Karpas-422 (cell line): ENCODE measurements at regions not wholly inside any gene's neighbourhood (a gene's known extent, or its start where the extent isn't known, plus 50 kb on each side); places are given as distances from the start of the nearest gene placed in this dataset.

ENCODE experiments used
- DNase-seq: peaks from one replicate; pipeline ENCODE4 v3.0.0-alpha.2; 2015
- H2AFZ ChIP-seq: fragments of 200-600 bp; sonication (generic); 2 replicates; pipeline ENCODE4 v1.6.1; 2014; ENCODE audit warnings: antibody characterized with exemption, low read length, mixed read lengths
- H3K27ac ChIP-seq: fragments of 200-600 bp; sonication (generic); 2 replicates; pipeline ENCODE4 v1.5.1; 2014; ENCODE audit warnings: mild to moderate bottlenecking, low read length, moderate library complexity
- H3K27me3 ChIP-seq: fragments of 200-600 bp; sonication (generic); 2 replicates; pipeline ENCODE4 v1.6.1; 2014; ENCODE audit warnings: low read length, mixed read lengths
- H3K36me3 ChIP-seq: fragments of 200-600 bp; sonication (generic); 2 replicates; pipeline ENCODE4 v1.6.1; 2014; ENCODE audit warnings: low read length, mixed read lengths; ENCODE audit not compliant: insufficient read depth
- H3K4me1 ChIP-seq: fragments of 200-600 bp; sonication (generic); 2 replicates; pipeline ENCODE4 v1.6.1; 2014; ENCODE audit warnings: mild to moderate bottlenecking, low read length, mixed read lengths
- H3K4me2 ChIP-seq: fragments of 200-600 bp; sonication (generic); 2 replicates; pipeline ENCODE4 v1.6.1; 2014; ENCODE audit warnings: low read length, low read depth, mild to moderate bottlenecking; ENCODE audit not compliant: poor library complexity, severe bottlenecking
- H3K4me3 ChIP-seq: fragments of 200-600 bp; sonication (generic); 2 replicates; pipeline ENCODE4 v1.5.1; 2014; ENCODE audit warnings: mild to moderate bottlenecking, antibody characterized with exemption, low read length, mixed read lengths
- H3K79me2 ChIP-seq: fragments of 200-600 bp; sonication (generic); 2 replicates; pipeline ENCODE4 v1.6.1; 2014; ENCODE audit warnings: mild to moderate bottlenecking, low read length, mixed read lengths
- H3K9ac ChIP-seq: fragments of 200-600 bp; sonication (generic); 2 replicates; pipeline ENCODE4 v1.6.0; 2014; ENCODE audit warnings: low read length
- H3K9me2 ChIP-seq: fragments of 200-600 bp; sonication (generic), shearing (Covaris generic); replicated peaks from 2 replicates; pipeline ENCODE4 v1.6.0; 2014; ENCODE audit warnings: mild to moderate bottlenecking, low read length, moderate library complexity; ENCODE audit not compliant: insufficient read depth
- H3K9me3 ChIP-seq: fragments of 300-700, 200-600 bp; sonication (generic); 2 replicates; pipeline ENCODE4 v1.6.1; 2014; ENCODE audit warnings: low read length, mixed read lengths
- H4K20me1 ChIP-seq: fragments of 200-600 bp; sonication (generic); 2 replicates; pipeline ENCODE4 v1.6.1; 2014; ENCODE audit warnings: mild to moderate bottlenecking, antibody characterized with exemption, low read length, low read depth; ENCODE audit not compliant: insufficient read depth

- Histone ChIP-seq H3K4me2 (no peak overlapping the region), H3K79me2 (no peaks in the 10 kb centered on the region), H3K27ac (no peak overlapping the region), H3K9me3 (no peaks in the 10 kb centered on the region), H3K9me2 (no peaks in the 10 kb centered on the region), H4K20me1 (no peaks in the 10 kb centered on the region), H2AFZ (no peak overlapping the region), H3K9ac (no peak overlapping the region), H3K27me3 (no peaks in the 10 kb centered on the region), H3K4me1 (no peaks in the 10 kb centered on the region), H3K4me3 (no peak overlapping the region), H3K36me3 (no peaks in the 10 kb centered on the region)
- DNase-seq: no peak
These were observed 283.2 kb downstream of the RPAP3 start for GRCh38 chr12:47422611-47423010.

DNA sequence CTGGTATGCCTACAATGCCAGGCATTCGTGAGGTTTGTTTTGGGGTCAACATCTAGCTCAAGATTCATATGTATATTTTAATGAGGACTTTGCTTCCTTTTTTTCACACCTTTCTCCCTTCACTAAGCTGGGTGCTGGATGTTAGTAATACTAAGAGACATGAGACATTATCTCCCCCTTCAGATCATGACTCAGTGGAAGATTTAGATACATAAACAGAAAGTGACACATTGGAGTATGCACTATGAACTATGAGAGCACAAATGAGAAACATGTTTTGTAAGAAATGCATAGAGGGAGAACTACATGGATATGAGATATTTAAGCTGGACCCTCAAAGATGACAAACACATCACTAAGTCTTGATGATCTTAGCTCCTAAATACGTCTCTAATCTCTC lies 286.3 kb downstream of the RPAP3 start:
- no peak overlapping the region for H3K4me2 ChIP-seq
- H3K9me3 ChIP-seq: no peaks in the 10 kb centered on the region
- H3K79me2 ChIP-seq: no peaks in the 10 kb centered on the region
- no peak for DNase-seq
- H3K27me3 ChIP-seq: no peaks in the 10 kb centered on the region
- H3K27ac ChIP-seq: no peak overlapping the region
- no peaks in the 10 kb centered on the region for H3K9me2 ChIP-seq
- H3K4me3 ChIP-seq: no peak overlapping the region
- H4K20me1 ChIP-seq: no peaks in the 10 kb centered on the region
- H3K36me3 ChIP-seq: no peaks in the 10 kb centered on the region
- H3K9ac ChIP-seq: no peak overlapping the region
- H3K4me1 ChIP-seq: peaks cover 10% of the 10 kb centered on the region
- H2AFZ ChIP-seq: no peak overlapping the region

DNA sequence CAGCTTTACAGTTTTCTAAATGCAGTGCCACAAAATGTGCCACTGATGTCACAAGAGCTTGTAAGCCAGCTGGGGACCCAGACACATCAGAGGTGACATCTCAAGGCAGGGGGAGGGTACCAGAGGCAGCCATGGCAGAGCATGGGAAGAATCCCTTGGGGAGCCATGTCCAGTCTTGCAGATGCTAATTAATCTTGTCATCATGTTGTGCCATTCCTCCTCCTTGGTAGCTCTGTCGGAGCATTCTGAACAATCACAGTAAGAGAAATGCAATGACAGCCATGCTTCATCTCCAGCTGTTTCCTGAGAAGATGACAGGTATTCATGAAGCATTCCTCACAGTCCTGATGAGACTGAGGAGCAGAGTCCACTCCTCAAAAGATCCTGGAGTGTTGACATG lies 287.9 kb downstream of the RPAP3 start:
- Histone ChIP-seq H3K27ac (no peak overlapping the region), H3K4me1 (peaks cover 21% of the 10 kb centered on the region), H3K9me2 (no peaks in the 10 kb centered on the region), H3K79me2 (no peaks in the 10 kb centered on the region), H3K9ac (no peak overlapping the region), H3K4me2 (no peak overlapping the region), H3K9me3 (no peaks in the 10 kb centered on the region), H2AFZ (no peak overlapping the region), H3K36me3 (no peaks in the 10 kb centered on the region), H3K4me3 (no peak overlapping the region), H4K20me1 (no peaks in the 10 kb centered on the region), H3K27me3 (no peaks in the 10 kb centered on the region)
- no peak for DNase-seq

GRCh38 chr12:47417121-47417520 lies 288.7 kb downstream of the RPAP3 start:
- no peak overlapping the region for H3K9ac ChIP-seq
- H3K79me2 ChIP-seq: no peaks in the 10 kb centered on the region
- H3K27me3 ChIP-seq: no peaks in the 10 kb centered on the region
- H3K9me3 ChIP-seq: no peaks in the 10 kb centered on the region
- H3K27ac ChIP-seq: no peak overlapping the region
- DNase-seq: no peak
- no peaks in the 10 kb centered on the region for H4K20me1 ChIP-seq
- peaks cover 21% of the 10 kb centered on the region for H3K4me1 ChIP-seq
- H3K36me3 ChIP-seq: no peaks in the 10 kb centered on the region
- H3K9me2 ChIP-seq: no peaks in the 10 kb centered on the region
- H3K4me2 ChIP-seq: no peak overlapping the region
- no peak overlapping the region for H3K4me3 ChIP-seq
- no peak overlapping the region for H2AFZ ChIP-seq

GRCh38 chr12:47415054-47415453 lies 290.8 kb downstream of the RPAP3 start:
- Histone ChIP-seq H3K9ac (no peak overlapping the region), H3K27ac (no peak overlapping the region), H3K4me2 (peak overlapping the region; percentile 6), H3K79me2 (no peaks in the 10 kb centered on the region), H3K4me1 (peaks cover 21% of the 10 kb centered on the region), H3K9me3 (no peaks in the 10 kb centered on the region), H3K4me3 (no peak overlapping the region), H3K36me3 (no peaks in the 10 kb centered on the region), H3K27me3 (no peaks in the 10 kb centered on the region), H4K20me1 (no peaks in the 10 kb centered on the region), H2AFZ (no peak overlapping the region), H3K9me2 (no peaks in the 10 kb centered on the region)
- no peak for DNase-seq

DNA sequence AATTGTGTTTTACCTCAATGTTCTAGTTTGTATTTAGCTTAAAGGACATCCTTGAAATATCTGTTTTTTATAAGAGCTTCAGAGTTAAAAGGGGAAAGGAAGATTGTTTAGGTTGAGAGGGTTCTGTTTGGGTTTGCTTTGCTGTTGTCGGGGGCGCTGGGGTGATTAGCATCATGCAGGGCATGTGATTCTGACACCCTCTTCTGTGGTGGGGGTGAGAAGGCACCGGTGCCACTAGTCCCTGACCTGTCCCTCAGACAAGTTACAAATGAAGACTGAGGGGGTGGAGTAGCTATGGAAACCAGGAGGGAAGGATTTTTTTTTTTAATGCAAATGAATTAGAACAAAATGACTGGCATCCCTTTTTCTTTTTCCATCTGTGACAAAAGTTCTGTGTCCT lies 291.3 kb downstream of the RPAP3 start:
- Histone ChIP-seq H2AFZ (no peak overlapping the region), H3K27ac (no peak overlapping the region), H3K27me3 (no peaks in the 10 kb centered on the region), H3K4me3 (no peak overlapping the region), H3K4me2 (peak overlapping the region; percentile 6), H3K36me3 (no peaks in the 10 kb centered on the region), H3K79me2 (no peaks in the 10 kb centered on the region), H4K20me1 (no peaks in the 10 kb centered on the region), H3K4me1 (peaks cover 21% of the 10 kb centered on the region), H3K9me2 (no peaks in the 10 kb centered on the region), H3K9me3 (no peaks in the 10 kb centered on the region), H3K9ac (no peak overlapping the region)
- DNase-seq: no peak

GRCh38 chr12:47413806-47414205 lies 292.0 kb downstream of the RPAP3 start:
- DNase-seq: no peak
- H3K9me2 ChIP-seq: no peaks in the 10 kb centered on the region
- H3K9me3 ChIP-seq: no peaks in the 10 kb centered on the region
- H3K4me1 ChIP-seq: peaks cover 21% of the 10 kb centered on the region
- no peak overlapping the region for H2AFZ ChIP-seq
- H3K4me3 ChIP-seq: no peak overlapping the region
- H3K27ac ChIP-seq: no peak overlapping the region
- H3K36me3 ChIP-seq: no peaks in the 10 kb centered on the region
- H3K4me2 ChIP-seq: no peak overlapping the region
- H3K27me3 ChIP-seq: no peaks in the 10 kb centered on the region
- H3K9ac ChIP-seq: no peak overlapping the region
- H3K79me2 ChIP-seq: no peaks in the 10 kb centered on the region
- no peaks in the 10 kb centered on the region for H4K20me1 ChIP-seq

- Histone ChIP-seq H3K4me3 (no peak overlapping the region), H3K27ac (no peak overlapping the region), H3K4me1 (peaks cover 25% of the 10 kb centered on the region), H3K9ac (no peak overlapping the region), H3K9me2 (no peaks in the 10 kb centered on the region), H3K79me2 (no peaks in the 10 kb centered on the region), H3K4me2 (no peak overlapping the region), H2AFZ (no peak overlapping the region), H3K27me3 (no peaks in the 10 kb centered on the region), H3K9me3 (no peaks in the 10 kb centered on the region), H3K36me3 (no peaks in the 10 kb centered on the region), H4K20me1 (no peaks in the 10 kb centered on the region)
- DNase-seq: no peak
These were observed 293.1 kb downstream of the RPAP3 start for GRCh38 chr12:47412601-47413236.

- no peaks in the 10 kb centered on the region for H3K36me3 ChIP-seq
- no peak overlapping the region for H2AFZ ChIP-seq
- H3K79me2 ChIP-seq: no peaks in the 10 kb centered on the region
- H3K4me1 ChIP-seq: peaks cover 25% of the 10 kb centered on the region
- H3K27me3 ChIP-seq: no peaks in the 10 kb centered on the region
- no peak overlapping the region for H3K4me3 ChIP-seq
- no peaks in the 10 kb centered on the region for H3K9me2 ChIP-seq
- no peak overlapping the region for H3K9ac ChIP-seq
- H3K4me2 ChIP-seq: no peak overlapping the region
- no peaks in the 10 kb centered on the region for H3K9me3 ChIP-seq
- H4K20me1 ChIP-seq: no peaks in the 10 kb centered on the region
- no peak for DNase-seq
- H3K27ac ChIP-seq: no peak overlapping the region
These were observed 293.9 kb downstream of the RPAP3 start for GRCh38 chr12:47411966-47412365.
